CD4-positive, alpha-beta T cell treated with Interleukin-17A for 4 hours (primary cell): ENCODE measurements at regions not wholly inside any gene's neighbourhood (a gene's known extent, or its start where the extent isn't known, plus 50 kb on each side); places are given as distances from the start of the nearest gene placed in this dataset.

Experiments used
- DNase-seq: peaks from one replicate; pipeline ENCODE4 v3.0.0-alpha.2; 2020; ENCODE audit warnings: mixed read lengths

DNA sequence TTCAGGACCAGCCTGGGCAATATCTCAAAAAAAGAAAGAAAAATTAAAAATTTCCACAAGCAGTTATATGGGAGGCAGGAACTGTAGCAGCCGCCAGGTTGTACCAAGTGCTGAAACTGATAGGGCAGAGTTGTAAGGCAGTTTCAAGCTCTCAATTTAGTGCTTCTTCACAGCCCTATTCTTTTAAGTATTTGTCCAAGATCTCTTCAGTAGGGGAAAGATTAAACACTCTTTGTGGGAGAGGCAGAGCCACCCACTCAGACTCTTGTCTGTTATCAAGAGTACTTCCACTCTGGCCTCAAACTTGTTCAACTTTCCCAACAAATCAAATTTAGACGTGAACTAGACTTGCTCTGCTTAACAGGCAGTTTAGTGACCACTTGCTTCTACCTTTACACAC lies 228.7 kb downstream of the REEP3 start:
- no peak for DNase-seq

DNA sequence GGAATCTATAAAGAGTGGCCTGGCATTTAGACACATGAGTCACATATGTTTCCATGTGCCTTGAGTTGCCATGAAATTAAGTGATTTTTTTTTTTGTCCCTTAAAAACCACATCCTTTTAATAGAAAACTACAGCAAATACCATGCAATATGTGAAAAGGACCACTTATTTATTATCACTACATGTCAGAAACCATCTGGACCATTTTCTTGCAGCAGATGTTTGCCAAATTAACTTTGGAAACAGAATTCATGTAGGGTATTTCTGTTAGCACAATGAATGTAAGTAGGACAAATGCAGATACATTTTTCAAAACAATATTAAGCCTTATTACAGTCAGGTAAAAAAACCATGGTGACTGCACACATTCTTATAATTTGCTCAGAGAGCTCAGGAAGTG lies 230.6 kb downstream of the REEP3 start:
- no peak for DNase-seq

DNA sequence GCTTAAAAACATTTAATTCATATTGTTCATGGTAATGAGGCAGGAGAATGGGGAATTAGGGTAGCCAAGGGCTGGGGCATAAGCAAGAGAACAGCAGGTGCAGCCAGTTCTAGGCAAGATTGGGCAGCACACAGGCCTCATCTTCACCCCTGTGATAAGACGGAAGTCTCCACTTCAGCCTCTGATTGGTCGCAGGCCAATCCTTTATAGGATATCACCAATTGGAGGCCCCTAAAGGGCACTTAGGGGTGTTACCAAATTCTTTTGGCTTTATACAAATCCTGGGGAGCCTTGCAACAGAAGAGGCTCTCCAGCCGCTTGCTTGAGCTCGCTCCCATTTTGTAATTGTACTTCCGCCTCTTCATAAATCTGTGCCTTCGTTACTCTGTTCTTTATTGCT lies 231.1 kb downstream of the REEP3 start:
- no peak for DNase-seq

DNA sequence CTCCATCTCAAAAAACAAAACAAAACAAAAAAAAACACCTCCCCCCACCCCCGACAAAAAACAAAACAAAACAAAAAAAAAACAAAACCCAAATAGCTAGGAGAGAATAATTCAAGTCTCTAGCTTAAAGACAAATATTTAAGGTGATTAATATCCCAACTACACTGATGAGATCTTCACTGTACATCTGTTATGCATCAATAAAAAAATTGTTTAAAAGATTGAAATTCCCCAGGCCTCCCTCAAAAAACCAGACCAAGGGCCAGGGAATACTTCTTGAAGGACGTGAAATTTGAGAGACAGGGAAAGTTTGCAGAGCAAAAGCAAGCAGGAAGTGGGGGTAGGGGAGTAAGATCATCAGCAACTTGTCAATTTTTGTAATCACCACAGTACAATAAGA lies 232.6 kb downstream of the REEP3 start:
- no peak for DNase-seq

DNA sequence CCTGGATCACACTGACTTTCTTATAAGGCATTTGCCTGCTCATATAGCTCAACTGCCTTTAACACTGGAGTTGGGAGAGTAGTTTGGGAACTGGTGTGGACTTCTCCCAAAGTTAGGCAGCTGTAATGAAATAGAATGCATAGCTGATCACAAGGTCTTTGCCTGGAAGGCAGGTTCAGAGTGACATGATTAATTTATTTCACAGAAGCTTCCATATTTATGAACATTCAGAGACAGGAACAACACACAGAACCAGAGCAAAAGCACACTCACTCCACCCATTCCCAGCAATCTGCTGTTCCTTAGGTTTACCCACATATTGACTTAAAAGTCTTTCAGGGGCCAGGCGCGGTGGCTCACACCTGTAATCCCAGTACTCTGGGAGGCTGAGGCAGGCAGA lies 234.2 kb downstream of the REEP3 start:
- no peak for DNase-seq

DNA sequence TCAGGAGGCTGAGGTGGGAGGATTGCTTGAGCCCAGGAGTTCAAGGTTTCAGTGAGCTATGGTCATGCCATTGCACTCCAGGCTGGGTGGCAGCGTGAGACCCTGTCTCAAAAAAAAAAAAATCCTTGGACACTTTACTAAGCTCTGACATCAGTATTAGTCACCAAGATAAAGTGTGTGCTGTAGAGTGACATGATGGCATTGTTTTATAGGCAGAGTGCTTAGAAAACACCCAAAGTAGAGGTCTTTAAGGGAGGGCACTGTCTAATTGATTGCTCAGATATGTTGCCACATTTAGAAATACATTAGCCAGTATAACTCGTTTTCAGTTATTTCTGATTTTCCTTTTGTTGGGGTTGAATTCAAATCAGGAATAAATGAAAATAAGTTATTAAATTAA lies 235.9 kb downstream of the REEP3 start:
- no peak for DNase-seq

DNA sequence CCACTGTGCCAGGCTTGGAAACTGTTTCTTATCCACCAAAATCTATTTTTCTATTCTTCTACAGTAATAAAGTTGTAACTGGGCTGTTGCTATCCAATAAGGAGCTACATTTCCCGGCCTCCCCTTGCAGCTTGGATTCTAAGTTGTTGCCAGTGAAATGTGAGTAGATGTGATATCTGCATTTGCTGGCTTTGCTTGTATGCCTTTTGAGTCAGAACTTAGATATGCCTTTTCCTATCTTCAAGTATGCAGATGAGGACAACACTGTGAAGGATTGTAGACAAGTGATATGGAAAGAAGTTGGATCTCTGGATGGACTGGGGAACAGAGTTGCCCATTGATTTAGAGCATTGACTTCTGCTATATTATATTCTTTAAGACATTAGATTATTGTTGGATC lies 236.9 kb downstream of the REEP3 start:
- DNase-seq = no peak

DNA sequence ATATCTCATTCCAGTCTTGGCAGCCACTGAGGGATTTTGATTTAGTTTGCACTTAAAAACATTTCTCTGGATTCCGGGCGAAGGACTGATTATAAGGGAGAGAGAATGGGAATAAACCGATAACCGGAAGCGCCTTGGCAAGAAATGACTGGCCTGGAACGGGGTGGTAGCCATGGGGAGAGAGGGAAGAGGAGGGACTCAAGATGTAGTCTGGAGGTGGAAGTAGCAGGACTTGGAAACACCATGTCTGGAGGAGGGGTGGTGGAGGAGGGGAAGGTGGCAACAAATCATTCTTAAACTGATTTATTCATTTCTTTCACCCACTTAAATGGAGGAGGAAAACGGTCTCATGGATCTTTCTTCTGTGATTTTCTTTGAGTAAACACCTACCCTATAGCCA lies 238.1 kb downstream of the REEP3 start:
- no peak for DNase-seq

DNA sequence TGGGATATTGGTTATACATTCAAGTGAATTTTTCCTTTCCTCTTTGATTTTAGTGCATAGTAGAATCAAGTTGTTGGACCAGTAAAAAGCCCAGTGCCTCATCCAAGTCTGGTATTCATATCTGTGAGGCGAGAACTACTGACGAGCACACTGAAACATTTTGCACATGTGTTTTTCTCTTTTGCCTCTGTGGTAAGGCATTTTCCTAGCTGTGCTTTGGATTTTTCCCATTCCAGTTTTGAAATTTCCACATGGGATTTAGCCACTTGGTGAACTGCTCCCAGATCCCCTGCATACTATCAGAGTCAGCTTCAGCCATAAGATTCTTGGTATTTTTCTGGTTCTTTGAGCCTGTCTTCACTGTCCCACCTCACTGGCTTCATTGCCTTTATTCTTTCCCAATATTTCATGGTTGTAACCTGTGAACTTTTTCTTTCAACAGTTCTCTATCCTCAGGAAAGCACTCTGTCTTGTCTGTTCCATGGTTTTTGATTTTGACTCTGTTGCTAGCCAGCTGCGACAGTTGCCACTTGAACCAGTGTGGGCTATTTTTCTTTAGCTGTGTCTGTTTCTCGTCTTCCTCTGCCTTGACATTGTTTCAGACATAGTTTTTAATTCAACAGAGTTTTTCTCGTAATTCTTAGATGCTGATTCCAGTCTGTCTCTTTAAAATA lies 239.0 kb downstream of the REEP3 start:
- DNase-seq = no peak

DNA sequence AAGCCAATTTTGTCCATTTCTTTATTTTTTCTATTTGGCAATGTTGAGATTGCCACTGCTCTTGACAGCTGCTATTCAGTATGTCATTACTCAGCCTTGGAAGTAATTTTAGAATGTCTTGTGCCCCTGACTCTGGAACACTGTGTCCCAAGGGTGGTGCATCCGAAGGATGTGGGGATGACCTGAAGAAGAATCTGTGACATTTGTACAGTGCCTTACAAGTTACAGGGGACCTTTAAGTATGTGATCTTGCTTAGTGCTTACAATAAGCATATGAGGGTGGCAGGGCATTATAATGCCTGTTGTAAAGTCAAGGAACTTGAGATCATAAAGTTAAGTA lies 239.5 kb downstream of the REEP3 start:
- DNase-seq = no peak

DNA sequence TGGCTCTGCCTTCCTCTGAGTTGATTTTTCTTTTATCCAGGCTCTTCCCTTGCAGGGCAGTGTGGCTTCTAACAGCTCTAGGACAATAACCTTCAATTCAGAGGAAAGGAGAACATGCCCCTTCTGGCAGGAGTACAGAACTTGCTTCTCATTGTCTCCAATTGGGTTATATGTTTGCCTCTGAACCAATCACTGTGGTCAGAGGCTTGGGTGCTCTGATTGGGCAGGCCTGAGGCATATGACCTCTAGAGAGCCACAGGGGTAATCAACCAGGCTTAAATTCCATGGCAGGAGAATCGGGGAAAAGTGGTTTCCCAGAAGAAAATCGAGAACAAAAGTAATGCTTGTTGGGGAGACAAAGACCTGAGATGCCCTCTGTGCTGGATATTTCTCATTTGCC lies 240.0 kb downstream of the REEP3 start:
- DNase-seq = no peak

DNA sequence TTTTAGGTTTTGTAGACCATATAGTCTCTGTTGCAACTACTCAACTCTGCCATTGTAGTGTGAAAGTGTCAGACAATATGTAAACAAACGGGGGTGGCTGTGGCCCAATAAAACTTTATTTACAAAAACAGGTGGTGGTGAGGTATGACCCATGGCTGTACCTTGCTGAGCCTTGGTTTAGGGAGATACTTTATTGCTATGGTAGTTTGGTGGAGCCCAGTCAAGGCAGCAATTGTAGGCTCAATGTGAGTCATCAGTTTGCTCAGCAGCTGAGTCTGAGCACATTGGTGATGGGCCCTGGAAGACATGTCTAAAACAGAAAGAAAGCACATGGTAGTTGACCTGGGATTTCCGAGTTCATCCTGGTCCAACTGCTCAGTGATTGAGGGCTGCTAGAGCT lies 242.5 kb downstream of the REEP3 start:
- DNase-seq = no peak

DNA sequence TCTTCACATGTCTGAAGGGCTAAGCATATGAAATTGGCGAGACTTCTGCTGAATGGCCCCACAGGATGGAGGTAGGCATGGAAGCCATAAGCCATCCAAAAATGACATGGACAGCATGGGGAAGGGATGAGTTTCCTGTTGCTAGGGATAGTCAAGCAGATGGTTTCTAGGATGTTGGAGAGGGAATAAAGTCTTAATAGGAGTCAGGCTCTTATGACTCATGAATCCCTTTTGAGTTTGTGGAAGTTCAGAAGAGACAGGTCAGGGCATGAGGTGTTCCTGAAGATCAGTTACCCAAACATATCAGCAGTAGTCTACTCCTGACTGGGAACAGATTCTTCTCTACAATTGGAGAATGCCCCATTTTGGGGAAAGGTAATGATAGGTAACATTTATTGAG lies 243.9 kb downstream of the REEP3 start:
- DNase-seq = no peak

DNA sequence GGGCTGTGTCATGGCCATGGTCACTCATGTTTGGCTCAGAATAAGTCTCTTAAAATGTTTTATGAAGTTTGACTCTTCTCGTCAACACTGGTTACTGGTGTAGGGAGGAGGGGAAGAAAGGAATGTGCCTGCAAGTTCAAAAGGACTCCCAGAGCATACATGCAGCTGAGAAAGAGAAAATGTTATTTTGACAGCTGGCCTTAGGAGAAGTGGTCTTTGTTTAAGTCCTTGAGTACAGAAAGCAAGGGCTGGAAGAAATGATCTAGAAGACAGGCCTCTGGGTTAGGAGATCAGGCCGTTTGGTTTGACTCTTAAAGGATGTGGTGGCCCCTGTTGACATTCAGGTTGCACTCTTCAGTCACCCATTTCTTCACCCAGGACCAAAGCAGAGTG lies 245.5 kb downstream of the REEP3 start:
- no peak for DNase-seq

DNA sequence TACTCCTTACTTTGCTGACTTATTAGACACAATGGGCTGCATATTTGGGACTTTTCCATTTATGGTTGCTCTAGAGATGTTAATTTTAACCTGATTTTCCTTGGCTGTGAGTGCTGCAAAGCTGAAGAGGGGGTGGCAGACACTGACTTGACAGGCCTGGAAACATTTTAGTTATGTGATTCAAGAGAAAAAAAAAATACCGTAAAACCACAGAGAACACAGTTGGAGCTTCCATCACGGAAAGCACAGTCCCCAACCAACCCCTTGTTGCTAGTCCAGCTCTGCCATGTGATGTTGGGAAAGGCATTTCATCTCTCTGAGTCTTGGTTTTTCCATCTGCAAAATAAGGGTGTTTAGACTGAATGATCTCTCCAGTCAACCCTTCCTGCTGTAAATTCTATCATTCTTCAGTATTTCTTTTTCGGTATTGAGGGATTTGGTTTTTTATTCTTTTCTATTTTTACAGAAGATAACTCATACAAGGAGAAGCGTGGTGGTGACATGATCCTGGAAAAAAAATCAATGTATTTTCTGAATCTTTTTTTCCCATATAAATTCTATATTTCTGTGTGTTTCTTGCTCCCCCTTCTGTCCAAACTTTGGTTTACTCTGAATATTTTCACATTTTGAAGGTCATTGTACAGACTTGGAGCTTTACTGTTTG lies 246.1 kb downstream of the REEP3 start:
- no peak for DNase-seq

DNA sequence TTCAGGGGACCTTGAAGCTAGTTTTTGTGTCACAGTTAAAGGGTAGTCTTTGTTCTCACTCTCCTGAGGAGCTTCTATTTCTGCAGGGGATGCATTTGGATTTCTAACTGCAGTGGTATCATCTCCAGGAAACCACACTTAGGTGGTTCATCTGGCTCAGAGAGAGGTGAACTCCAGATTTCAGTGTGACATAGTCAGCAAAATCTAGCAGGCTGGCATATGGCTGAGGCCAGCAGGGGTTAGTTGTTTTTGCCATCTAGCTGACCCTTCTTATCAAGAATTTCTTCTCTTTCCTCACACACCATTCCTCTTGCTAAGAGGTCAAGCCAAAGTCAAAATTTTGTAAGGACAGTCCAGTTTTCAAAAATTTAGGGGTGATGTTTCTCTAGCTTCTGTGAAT lies 248.2 kb downstream of the REEP3 start:
- no peak for DNase-seq

DNA sequence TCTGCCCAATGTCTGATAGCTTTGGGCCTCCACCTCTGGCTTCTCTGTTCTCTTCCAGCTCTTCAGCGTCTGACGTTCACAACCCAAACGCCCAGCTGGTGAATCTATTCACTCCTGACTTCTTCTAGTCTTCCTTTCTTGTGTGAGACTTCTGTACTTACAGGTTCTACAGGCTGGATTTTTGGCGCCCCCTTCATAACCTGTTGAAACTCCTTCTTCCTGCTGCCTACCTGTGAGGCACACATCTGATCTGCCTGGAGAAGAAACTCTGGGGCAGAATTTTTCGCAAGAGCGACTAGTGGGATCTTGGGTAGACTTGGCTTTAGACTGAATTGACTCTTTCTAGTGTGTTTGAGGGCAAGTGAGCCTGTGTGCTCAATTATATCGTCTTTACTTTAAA lies 249.3 kb downstream of the REEP3 start:
- no peak for DNase-seq

DNA sequence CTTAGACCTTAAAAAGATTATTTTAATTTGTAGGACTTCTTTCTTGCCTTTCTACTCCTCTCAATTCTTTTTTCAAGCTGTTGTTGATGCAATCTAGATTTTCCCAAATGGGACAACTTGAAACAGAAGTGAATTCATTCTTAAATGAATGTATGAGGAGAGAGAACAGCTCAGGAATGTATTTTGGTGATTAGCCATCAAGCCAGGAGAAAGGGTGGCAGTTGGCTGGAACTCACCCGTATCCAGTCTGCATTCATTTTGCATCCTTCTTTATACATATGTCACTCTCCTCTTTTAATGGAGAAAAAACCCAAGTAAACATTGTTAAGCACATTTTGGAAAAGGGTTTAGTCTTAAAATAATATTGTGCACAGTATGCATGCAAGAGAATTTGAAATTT lies 251.3 kb downstream of the REEP3 start:
- DNase-seq = no peak

DNA sequence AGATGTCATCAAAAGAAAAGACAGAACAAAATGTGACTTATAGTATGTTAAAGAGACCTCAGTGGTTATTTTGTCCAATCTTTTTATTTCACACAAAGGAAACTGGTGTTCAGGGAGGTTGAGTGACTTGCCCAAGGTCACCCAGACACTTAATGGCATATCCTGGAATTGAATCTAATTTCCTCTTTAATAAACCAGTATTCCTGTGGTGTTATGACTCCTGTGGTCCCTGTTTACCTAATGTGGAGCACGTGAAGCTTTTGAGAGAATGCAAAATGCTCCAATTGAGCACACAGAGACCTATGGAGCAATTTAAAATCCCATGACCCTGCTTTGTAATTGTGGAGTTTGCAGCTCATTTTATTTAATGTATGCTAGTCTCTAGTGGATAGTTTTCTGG lies 251.9 kb downstream of the REEP3 start:
- no peak for DNase-seq

DNA sequence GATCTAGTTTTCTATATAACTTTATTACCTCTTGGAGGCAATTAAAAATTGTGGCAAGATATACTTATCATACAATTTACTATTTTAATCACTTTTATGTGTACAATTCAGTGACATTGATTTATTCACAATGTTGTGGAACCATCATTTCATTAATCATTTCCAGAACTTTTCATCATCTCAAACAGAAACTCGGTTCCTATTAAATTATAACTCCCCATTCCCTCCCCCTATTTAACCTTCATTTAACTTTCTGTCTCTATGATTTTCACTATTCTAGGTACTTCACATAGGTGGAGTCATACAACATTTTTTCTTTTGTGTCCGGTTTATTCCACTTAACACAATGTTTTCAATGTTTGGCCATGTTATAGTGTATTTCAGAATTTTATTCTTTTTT lies 252.8 kb downstream of the REEP3 start:
- no peak for DNase-seq

DNA sequence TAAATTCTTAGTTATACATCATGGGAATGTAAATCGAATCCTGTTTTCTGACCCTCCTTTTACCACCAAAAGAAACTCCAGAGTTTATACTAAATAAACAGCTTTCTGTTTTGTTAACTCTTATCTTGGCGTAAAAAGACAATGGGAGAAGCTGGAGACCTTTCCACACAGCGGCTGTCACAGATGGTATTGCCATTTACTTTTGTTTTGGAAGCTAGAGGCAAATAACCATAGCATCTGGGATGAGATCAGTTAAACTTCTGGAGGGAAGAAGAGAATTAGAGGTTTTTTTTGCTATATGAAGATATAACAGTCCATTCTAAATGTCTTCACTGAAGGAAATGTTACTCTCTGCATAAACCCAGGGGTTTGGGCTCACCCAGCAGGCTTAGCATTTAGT lies 258.9 kb downstream of the REEP3 start:
- DNase-seq = no peak

DNA sequence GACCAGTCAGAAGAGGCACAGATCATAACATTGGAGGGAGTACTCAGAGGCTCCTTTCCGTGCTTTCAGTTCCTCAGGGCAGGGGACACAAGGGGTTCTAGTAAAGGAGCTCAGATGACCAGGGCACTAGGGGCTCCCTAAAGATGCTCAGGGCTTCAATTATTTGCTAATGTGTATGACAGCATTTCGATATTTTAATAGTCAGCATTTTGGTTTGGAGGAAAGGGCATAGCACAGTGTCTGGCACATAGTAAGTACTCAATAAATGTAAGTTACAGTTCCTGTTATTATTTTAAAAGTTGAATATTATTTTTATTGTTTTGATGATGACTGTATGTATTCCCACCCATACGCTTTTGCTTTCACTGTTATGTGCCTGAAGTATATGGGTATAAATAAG lies 260.0 kb downstream of the REEP3 start:
- no peak for DNase-seq

DNA sequence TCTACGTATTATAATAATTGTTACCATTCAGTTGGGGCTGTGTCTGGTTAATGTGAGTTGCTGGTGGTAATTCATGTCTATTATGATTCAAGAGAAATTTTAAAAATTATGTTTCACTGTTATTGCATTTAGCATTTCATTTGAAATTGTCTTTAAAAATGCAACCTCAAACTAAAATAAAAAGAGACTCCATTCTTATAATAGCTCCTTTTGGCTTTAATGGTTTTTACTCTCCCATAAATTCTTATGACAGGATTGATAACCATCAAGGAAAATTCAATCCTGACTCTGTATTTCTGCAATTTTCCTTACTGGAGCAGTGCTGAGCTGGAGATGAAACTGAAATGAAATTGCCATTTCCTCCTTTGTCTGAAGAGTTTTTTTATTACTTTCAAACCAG lies 262.7 kb downstream of the REEP3 start:
- DNase-seq = no peak

DNA sequence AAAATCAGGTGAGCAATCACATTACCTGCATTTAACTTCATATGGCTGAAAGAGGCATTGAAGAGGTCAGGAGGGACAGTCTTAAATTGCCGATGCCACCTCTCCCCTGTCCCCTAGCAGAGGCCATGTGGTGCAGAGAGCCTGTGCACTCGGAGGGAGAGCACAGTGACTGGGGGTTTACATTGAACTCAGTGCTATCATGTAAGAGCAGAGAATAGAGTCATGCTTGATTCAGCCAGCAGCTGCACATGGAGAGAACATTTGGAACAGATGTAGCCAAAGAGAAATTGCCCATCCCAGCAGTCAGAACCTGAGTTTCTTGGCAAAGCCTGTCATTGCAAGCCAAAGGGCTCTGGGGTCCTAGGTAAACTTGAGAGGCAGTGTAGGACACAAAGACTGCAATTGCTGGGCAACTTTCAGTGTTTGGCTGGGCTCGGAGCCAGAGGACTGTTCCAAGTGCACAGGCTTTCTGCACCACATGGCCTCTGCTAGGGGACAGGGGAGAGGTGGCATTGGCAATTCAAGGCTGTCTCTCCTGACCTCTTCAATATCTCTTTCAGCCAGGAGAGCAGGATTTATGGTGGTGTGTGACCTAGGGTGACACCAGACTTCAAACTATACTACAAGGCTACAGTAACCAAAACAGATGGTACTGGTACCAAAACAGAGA lies 267.1 kb downstream of the REEP3 start:
- no peak for DNase-seq
